ENCODE measurements at regions not wholly inside any gene's neighbourhood (a gene's known extent, or its start where the extent isn't known, plus 50 kb on each side); places are given as distances from the start of the nearest gene placed in this dataset.

DNA sequence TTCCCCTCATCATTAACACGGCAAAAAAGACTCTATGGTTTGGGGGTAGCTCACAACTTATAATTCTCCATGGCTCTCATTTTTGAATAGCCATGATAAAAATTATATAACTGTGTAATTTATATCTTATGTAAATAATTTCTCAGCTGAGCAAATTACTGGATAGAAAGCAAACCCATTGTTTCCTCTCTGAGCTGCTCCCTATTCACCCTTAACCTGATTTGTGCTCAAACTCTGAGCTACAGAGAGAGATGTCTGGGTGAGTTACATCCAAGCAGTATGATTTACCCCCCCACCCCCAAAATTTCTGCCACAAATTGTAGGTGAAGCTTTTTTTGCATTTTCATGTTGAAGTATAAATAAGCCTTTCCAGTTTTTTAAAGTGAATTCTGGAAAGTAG lies 123.7 kb downstream of the TFCP2L1 start:
- TF ChIP-seq CTCF (IDR thresholded peaks at IDR 0.05 in 2 of 3, conservative IDR thresholded peaks at IDR 0.05 in 1 of 3; ENCODE audit: control insufficient read depth in 2 of 3, extremely low read depth in 1 of 3, insufficient read depth in 1 of 3, low read depth in 3 of 3, low read length in 3 of 3) (no peak), RFX5 (IDR thresholded peaks at IDR 0.05; ENCODE audit: low read depth, low read length) (no peak), CEBPB (IDR thresholded peaks at IDR 0.05; ENCODE audit: borderline replicate concordance in 1 of 2, low read depth in 2 of 2, low read length in 2 of 2) (no peak), FOS (IDR thresholded peaks at IDR 0.05; ENCODE audit: borderline replicate concordance, extremely low read depth, insufficient read length) (no peak), ZNF687 (IDR thresholded peaks at IDR 0.05) (no peak), HDAC2 (IDR thresholded peaks at IDR 0.05) (no peak), POLR2A (IDR thresholded peaks at IDR 0.05; ENCODE audit: low read depth, low read length) (no peak), POLR2AphosphoS5 (IDR thresholded peaks at IDR 0.05; ENCODE audit: low read length) (no peak), GABPA (IDR thresholded peaks at IDR 0.05; ENCODE audit: low read depth) (no peak), SMAD1 (IDR thresholded peaks at IDR 0.05; ENCODE audit: low read depth, partially characterized antibody) (no peak), TAF1 (IDR thresholded peaks at IDR 0.05; ENCODE audit: borderline replicate concordance, low read depth, low read length) (no peak), SUPT20H (IDR thresholded peaks at IDR 0.05; ENCODE audit: borderline replicate concordance, control insufficient read depth, low read depth, low read length) (no peak), EZH2 (IDR thresholded peaks at IDR 0.05; ENCODE audit: borderline replicate concordance, control insufficient read depth, low read depth, low read length) (no peak), CBFB (IDR thresholded peaks at IDR 0.05; ENCODE audit: low read depth) (no peak)
